ENCODE measurements at regions not wholly inside any gene's neighbourhood (a gene's known extent, or its start where the extent isn't known, plus 50 kb on each side); places are given as distances from the start of the nearest gene placed in this dataset.

DNA sequence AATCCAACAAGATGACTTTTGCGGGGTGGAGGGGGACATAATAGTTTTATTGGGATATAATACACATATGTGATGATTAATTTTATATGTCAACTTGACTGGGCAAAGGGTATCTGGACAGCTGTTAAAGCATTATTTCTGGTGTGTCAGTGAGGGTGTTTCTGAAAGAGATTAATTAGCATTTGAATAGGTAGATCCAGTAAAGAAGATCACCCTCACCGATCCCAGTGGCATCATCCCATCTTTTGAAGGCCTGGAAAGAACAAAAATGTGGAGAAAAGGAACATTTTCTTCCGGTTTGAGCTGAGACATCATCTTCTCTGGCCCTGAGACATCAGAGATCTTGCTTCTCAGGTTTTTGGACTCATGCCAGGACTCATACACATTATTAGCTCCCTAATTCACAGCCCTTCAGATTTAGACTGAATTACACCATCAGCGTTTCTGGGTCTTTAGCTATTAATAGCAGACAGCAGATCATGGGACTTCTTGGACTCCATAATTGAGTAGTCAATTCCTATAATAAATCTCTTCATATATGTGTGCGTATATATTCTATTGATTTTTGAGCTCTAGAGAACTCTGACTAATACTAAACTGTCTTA lies 283.6 kb downstream of the PCNX1 start:
- H3K4me3 ChIP-seq (ENCODE audit: control insufficient read depth, low read depth, low read length): no peak overlapping the region
- TF ChIP-seq, protein P1, sequence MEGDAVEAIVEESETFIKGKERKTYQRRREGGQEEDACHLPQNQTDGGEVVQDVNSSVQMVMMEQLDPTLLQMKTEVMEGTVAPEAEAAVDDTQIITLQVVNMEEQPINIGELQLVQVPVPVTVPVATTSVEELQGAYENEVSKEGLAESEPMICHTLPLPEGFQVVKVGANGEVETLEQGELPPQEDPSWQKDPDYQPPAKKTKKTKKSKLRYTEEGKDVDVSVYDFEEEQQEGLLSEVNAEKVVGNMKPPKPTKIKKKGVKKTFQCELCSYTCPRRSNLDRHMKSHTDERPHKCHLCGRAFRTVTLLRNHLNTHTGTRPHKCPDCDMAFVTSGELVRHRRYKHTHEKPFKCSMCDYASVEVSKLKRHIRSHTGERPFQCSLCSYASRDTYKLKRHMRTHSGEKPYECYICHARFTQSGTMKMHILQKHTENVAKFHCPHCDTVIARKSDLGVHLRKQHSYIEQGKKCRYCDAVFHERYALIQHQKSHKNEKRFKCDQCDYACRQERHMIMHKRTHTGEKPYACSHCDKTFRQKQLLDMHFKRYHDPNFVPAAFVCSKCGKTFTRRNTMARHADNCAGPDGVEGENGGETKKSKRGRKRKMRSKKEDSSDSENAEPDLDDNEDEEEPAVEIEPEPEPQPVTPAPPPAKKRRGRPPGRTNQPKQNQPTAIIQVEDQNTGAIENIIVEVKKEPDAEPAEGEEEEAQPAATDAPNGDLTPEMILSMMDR (conservative IDR thresholded peaks at IDR 0.05; ENCODE audit: control insufficient read depth, insufficient read depth, low read depth, low read length): no peak
- DNase-seq (ENCODE audit: low read depth): no peak

DNA sequence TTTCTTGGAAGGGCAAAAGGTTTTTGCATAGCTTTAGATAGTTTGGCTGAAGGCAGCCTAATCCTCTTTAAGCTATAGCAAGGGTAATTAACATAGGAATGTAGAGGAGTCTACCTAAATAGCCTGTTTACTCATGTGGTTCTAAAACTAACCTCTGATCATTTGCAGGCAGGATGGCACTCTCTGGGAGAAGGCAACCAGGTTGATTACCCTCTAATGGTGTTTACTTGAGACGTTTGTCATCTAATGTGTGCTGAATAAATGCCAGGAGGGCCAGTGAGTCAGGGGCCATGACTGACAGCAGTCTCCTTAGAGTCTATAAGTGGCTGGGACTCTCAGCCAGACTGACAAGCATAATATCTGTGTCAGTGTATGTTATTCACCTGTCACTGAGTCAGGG lies 286.4 kb downstream of the PCNX1 start:
- TF ChIP-seq, protein P1 (conservative IDR thresholded peaks at IDR 0.05; ENCODE audit: control insufficient read depth, insufficient read depth, low read depth, low read length): no peak
- no peak for DNase-seq (ENCODE audit: low read depth)
- H3K4me3 ChIP-seq (ENCODE audit: control insufficient read depth, low read depth, low read length): no peak overlapping the region

DNA sequence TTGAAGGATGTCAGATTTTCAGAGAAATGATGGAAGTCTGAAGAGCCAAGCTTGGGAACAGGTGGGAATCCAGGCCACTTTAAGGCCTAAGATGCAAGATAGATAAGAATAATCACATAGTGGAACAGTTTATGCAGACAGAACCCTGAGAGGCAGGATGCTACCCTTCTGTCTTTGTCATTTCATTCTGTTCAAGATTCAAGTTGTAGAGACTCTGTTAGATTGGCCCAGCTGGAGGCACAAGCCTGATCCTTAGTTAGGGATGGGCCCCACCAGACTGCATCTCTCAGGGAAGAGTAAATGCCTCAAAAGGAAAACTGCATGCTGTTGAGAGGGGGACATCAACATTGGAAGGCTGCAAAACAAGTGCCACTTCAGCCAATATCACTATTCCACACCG lies 287.0 kb downstream of the PCNX1 start:
- TF ChIP-seq, protein P1 (conservative IDR thresholded peaks at IDR 0.05; ENCODE audit: control insufficient read depth, insufficient read depth, low read depth, low read length): no peak
- H3K4me3 ChIP-seq (ENCODE audit: control insufficient read depth, low read depth, low read length): no peak overlapping the region
- DNase-seq (ENCODE audit: low read depth): no peak

DNA sequence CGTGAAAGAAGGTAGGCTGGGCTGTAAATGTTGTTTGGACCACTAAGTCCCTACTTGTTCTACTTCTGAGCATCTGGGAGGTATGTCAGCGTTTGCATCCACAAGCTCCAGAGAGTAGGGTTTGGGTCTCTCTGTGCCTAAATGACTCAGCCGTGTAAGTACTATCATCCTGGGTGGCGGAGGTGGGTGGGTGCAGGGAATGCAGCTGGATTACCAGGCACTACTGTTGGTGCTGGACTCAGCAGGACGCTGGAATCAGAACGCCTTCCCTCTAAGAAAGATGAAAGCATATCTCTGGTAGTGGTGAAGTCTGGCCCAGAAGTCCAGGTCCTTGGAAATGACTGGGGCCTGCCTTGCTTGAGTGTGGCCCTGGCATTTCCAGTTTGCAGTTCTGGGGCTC lies 289.7 kb downstream of the PCNX1 start:
- no peak overlapping the region for H3K4me3 ChIP-seq (ENCODE audit: control insufficient read depth, low read depth, low read length)
- TF ChIP-seq, protein P1 (conservative IDR thresholded peaks at IDR 0.05; ENCODE audit: control insufficient read depth, insufficient read depth, low read depth, low read length): no peak
- no peak for DNase-seq (ENCODE audit: low read depth)

DNA sequence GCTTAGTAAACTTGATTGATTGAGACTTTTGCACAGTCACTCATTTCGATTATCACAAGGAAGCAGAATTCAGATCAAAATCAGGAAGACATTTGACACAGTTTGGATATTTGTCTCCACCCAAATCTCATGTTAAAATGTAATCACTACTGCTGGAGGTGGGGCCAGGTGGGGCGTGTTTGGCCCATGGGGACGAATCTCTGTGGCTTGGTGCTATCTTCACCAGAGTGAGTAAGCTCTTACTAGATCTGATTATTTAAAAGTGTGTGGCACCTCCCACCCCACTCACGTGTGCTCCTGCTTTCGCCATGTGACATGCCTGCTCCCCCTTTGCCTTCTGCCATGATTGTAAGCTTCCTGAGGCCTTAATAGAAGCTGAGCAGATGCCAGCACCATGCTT lies 291.4 kb downstream of the PCNX1 start:
- no peak overlapping the region for H3K4me3 ChIP-seq (ENCODE audit: control insufficient read depth, low read depth, low read length)
- DNase-seq (ENCODE audit: low read depth): no peak
- TF ChIP-seq, protein P1 (conservative IDR thresholded peaks at IDR 0.05; ENCODE audit: control insufficient read depth, insufficient read depth, low read depth, low read length): no peak

DNA sequence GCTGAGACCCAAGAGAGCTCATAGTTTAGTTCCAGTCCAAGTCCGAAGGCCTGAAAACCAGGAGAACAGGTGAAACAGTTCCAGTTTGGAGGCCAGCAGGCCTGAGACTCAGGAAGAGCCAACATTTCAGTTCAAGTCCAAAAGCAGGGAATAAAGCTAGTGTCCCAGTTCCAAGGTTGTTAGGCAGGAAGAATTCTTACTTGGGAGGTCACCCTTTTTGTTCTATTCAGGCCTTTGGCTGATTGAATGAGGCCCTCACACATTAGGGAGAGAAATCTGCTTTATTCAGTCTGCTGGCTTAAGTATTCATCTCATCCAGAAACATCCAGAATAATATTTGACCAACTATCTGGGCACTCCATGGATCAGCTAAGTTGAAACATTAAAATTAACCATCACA lies 294.6 kb downstream of the PCNX1 start:
- TF ChIP-seq, protein P1 (conservative IDR thresholded peaks at IDR 0.05; ENCODE audit: control insufficient read depth, insufficient read depth, low read depth, low read length): no peak
- no peak for DNase-seq (ENCODE audit: low read depth)
- no peak overlapping the region for H3K4me3 ChIP-seq (ENCODE audit: control insufficient read depth, low read depth, low read length)

DNA sequence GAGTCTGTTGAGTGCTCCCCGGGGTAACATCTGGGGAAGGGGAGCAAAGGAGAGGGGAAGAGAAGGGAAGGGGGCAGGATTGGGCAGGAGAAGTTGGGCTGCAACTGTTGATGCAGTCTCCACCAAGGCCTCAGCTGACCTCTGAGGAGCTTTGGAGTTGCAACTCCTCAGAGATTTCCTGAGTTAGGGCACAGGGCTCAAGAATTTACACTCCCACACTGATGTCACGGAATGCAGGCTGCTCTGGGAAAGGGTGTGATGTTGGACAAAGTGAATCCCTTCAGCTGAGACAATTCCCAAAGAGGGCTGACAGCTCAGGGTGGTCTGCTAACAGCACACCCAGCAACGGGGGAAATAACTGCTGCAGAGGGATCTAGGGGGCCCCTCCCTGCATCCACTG lies 295.6 kb downstream of the PCNX1 start:
- TF ChIP-seq, protein P1 (conservative IDR thresholded peaks at IDR 0.05; ENCODE audit: control insufficient read depth, insufficient read depth, low read depth, low read length): no peak
- peak; percentile 13 for DNase-seq (ENCODE audit: low read depth)
- H3K4me3 ChIP-seq (ENCODE audit: control insufficient read depth, low read depth, low read length): no peak overlapping the region

All from fibroblast of mammary gland (primary cell).